NCI-H2107 treated with DMSO at 0.1 percent for 48 hours (cell line): ENCODE measurements at regions not wholly inside any gene's neighbourhood (a gene's known extent, or its start where the extent isn't known, plus 50 kb on each side); places are given as distances from the start of the nearest gene placed in this dataset.
"Not testable (repeated sequence)": the region's sequence is repeated elsewhere in the genome, so short reads cannot be mapped to it uniquely, and the experiment has no call there.

Source experiments
- DNase-seq: peaks from one replicate; lab custom pipeline; 2025; ENCODE audit not compliant: unreplicated experiment; lab: John Stamatoyannopoulos, UW

- no peak for DNase-seq
Measured at GRCh38 chr5:120140501-120140900, 323.6 kb upstream of the PRR16 start.

- no peak for DNase-seq
Measured at GRCh38 chr5:120141076-120141475, 323.0 kb upstream of the PRR16 start.

DNA sequence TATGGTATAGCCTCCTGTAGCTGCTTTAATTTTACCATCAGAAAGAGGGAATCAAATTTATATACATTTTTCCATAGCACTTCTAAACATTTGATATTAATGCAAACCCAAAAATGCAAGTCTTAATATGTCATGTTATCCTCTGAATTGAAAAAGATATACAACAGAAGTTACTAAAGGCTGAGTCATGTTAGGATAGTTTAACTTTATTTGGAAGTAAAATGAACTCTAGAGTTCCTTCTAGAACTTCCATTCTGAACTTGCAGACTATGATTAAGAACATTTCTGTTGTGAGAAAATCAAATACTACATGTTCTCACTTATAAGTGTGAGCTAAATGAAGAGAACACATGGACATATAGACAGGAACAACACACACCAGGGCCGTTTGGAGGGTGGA is 317.3 kb upstream of the PRR16 start:
- DNase-seq: no peak

DNA sequence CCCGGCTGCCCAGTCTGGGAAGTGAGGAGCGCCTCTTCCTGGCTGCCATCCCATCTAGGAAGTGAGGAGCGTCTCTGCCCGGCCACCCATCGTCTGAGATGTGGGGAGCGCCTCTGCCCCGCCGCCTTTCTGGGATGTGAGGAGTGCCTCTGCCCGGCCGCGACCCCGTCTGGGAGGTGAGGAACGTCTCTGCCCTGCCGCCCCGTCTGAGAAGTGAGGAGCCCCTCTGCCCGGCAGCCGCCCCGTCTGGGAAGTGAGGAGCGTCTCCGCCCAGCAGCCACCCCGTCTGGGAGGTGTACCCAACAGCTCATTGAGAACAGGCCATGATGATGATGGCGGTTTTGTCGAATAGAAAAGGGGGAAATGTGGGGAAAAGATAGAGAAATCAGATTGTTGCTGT is 316.2 kb upstream of the PRR16 start:
- DNase-seq: not testable (repeated sequence)

GRCh38 chr5:120150770-120151169 is 313.3 kb upstream of the PRR16 start:
- no peak for DNase-seq

GRCh38 chr5:120151181-120151580 is 312.9 kb upstream of the PRR16 start:
- DNase-seq: no peak

GRCh38 chr5:120151825-120152224 is 312.3 kb upstream of the PRR16 start:
- DNase-seq: no peak

GRCh38 chr5:120152472-120152871 is 311.6 kb upstream of the PRR16 start:
- no peak for DNase-seq

DNA sequence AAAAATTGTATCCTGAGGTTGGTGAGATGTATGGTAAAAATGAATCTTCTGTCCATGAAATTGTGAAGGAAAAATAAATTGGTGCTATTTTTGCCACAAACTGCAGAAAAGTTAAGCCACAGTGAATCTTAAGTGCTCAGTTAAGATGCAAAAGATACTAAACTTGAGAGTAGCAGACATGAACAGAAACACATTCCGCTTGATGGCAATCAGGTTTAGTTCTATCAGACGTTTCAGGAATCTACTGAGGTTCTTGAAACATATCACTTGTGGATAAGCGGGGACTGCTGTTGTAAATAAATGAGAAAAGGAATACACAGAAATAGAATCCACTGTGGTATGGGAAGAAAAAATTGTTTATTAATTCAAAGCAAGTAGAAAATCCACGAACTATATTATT is 311.2 kb upstream of the PRR16 start:
- no peak for DNase-seq

GRCh38 chr5:120153551-120153950 is 310.5 kb upstream of the PRR16 start:
- DNase-seq: no peak

DNA sequence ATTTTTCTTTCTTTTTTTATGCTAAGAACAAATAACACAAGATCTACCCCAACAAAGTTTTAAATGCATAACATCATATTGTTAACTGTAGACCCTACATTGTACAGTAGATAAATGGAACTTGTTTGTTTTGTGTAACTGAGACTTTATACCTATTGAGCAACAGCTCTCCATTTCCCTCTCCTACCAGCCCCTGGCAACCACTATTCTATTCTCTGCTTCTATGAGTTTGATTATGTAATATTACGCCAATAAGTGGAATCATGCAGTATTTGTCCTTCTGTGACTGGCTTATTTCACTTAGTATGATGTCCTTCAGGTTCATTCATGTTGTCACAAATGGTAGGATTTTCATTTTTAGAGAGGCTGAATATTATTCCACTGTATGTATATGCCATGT is 308.2 kb upstream of the PRR16 start:
- DNase-seq: no peak

DNA sequence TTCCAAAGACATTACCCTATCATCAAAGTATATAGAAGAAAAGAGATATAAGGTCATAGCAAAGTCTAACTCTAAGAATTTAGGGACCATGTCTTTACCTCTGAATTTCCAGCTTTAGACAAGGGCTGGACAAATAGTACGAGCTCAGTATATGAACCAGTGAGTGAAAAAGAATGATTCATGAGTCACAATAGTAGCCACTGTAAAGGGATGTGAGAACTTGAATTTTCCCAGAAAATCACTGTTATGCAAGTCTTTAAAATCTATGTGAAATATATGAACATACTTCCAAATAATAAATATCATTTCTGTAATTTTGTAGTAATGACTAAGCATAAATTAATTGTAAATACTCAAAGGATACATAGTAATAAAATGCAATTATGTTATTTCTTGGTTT is 305.9 kb upstream of the PRR16 start:
- DNase-seq: no peak

DNA sequence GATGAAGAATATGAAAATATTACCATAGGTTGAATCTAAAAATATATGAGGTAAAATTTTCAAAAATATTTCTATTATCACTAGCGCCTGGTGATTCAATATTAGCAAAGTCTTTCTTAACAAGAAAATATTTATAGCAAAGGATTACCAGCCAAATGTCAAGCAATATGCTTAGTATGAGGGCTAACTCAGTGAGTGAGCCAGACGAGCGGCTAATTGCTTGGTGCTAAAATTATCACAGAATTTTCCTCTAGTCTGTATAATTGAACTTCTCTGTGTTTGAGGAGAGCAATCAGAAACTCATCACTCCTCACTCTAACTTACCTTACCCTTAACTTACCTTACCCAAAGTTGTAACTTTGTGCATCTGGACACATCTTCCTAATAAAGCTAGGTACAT is 304.9 kb upstream of the PRR16 start:
- no peak for DNase-seq

GRCh38 chr5:120160124-120160895 is 303.8 kb upstream of the PRR16 start:
- no peak for DNase-seq

DNA sequence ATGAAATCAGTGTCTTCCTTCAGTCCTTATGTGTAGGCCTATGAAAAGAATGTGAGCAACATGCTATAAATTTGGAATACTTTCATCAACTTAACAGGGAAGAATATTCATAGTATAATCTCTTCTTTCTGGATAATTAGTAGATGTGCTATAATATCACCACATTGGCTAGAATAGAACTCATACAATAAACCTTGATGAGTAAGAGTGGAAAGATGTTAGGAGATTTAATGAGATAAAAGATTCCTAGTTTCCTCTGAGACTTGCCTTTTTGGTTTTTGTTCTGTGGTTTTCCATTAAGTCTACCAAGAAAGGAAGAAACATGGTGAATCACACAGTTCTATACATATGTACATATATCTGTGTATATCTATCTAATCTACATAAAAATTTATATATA is 301.8 kb upstream of the PRR16 start:
- no peak for DNase-seq

DNA sequence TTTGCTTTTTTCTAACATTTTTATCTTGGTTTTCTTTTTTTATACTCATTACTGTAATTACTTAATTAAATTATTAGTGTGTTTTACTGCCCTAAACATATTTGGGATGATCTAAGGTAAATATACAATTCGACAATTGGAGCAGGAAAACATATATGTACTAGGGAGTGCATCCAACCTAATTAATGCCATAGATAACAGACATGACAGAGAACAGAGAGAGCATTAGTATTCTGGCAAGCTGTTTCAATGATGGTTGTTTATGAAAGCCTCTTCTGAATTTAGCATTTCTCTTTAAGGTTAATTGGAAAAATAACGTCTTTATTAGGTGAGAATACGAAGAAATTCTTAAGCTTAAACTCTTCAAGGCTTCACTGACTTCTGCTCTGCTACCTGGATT is 300.1 kb upstream of the PRR16 start:
- DNase-seq: no peak

DNA sequence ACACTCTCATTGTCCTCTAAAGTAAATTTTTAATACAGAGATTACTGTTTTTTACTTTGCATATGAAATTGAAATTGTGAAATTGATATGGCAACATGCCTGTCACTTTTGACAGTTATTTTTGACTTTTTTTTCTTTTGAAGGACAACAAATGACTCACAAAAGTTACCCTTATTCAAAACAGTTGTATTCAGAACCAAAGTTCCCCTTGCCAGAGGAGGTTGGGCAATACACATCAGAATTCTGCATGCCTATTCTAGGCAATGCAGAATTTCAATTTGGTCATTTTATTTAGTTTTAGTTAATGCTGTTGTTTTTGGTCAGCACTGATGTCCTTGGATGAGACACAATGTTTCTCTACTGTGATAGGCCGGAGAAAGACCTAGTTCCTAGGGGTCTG is 299.1 kb upstream of the PRR16 start:
- DNase-seq: no peak

DNA sequence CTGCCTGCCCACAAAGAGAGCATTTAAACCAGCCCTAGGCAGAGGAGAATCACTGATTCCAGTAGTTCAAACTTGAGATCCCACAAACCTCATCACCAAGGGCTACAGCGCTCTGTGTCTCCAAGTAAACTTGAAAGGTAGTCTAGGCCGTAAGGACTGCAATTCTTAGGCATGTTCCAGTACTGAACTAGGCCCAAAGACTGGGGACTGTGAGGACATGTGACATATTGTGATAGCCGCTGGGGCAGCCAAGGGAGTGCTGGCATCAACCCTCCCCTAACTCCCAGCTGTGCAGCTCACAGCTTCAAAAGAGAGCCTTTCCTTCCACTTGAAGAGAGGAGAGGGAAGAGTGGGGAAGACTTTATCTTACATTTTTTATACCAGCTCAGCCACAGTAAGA is 291.0 kb upstream of the PRR16 start:
- DNase-seq: no peak

GRCh38 chr5:120174089-120174488 is 290.0 kb upstream of the PRR16 start:
- DNase-seq: no peak

DNA sequence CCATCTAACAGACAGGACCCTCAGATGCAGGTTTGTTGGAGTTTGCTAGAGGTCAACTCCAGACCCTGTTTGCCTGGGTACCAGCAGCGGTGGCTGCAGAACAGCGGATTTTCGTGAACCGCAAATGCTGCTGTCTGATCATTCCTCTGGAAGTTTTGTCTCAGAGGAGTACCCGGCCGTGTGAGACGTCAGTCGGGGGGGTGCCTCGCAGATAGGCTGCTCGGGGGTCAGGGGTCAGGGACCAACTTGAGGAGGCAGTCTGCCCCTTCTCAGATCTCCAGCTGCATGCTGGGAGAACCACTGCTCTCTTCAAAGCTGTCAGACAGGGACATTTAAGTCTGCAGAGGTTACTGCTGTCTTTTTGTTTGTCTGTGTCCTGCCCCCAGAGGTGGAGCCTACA is 282.9 kb upstream of the PRR16 start:
- not testable (repeated sequence) for DNase-seq

DNA sequence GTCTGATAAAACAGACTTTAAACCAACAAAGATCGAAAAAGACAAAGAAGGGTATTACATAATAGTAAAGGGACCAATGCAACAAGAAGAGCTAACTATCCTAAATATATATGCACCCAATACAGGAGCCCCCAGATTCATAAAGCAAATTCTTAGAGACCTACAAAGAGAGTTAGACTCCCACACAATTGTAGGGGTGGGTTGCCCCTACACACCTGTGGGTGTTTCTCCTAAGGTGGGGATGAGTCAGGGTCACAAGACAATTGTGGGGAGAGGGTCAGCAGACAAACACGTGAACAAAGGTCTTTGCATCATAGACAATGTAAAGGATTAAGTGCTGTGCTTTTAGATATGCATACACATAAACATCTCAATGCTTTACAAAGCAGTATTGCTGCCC is 269.4 kb upstream of the PRR16 start:
- not testable (repeated sequence) for DNase-seq

DNA sequence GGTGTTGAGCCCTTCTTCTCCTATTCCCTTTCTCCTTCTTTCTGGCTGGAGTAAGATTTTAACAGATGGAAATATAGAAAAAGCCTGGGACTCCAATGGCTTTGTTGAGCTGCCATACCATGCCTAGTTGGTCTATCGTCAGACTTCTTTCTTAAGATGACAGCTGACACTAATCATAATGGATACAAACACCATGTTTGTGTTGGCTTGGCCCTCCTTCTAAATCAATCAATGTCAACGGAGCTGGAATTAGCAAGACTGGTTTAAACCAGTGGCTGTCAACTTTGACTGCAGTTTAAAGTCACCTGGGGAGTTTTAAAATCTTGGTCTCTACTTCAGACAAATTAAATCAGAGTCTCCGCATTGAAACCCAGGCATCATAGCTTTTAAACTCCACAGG is 264.5 kb upstream of the PRR16 start:
- DNase-seq: no peak

- no peak for DNase-seq
Measured at GRCh38 chr5:120207129-120207528, 257.0 kb upstream of the PRR16 start.
